ENCODE measurements at regions not wholly inside any gene's neighbourhood (a gene's known extent, or its start where the extent isn't known, plus 50 kb on each side); places are given as distances from the start of the nearest gene placed in this dataset.

- intact Hi-C loops (cut with DNase I) = no loop called here
- DNase-seq (ENCODE audit: low spot score) (no peak), ATAC-seq (no peak)
Observed at GRCh38 chr11:35868491-35868890, 75.4 kb upstream of the LDLRAD3 start.

- DNase-seq (ENCODE audit: low spot score) = no peak
- intact Hi-C loops (cut with DNase I) = no loop called here
- no peak for ATAC-seq
Observed at GRCh38 chr11:35873721-35874120, 70.1 kb upstream of the LDLRAD3 start.

- intact Hi-C loops (cut with DNase I) = no loop called here
- DNase-seq (ENCODE audit: low spot score) = no peak
- no peak for ATAC-seq
Observed at GRCh38 chr11:35874751-35875450, 69.0 kb upstream of the LDLRAD3 start.

GRCh38 chr11:35875466-35875865 lies 68.4 kb upstream of the LDLRAD3 start:
- no peak for DNase-seq (ENCODE audit: low spot score)
- ATAC-seq = no peak
- intact Hi-C loops (cut with DNase I) = no loop called here

- ATAC-seq (no peak), DNase-seq (ENCODE audit: low spot score) (no peak)
- intact Hi-C loops (cut with DNase I) = no loop called here
Observed at GRCh38 chr11:35876786-35877185, 67.1 kb upstream of the LDLRAD3 start.

GRCh38 chr11:35878741-35879140 lies 65.1 kb upstream of the LDLRAD3 start:
- DNase-seq (ENCODE audit: low spot score) (no peak), ATAC-seq (no peak)
- intact Hi-C loops (cut with DNase I) = no loop called here

- intact Hi-C loops (cut with DNase I) = no loop called here
- DNase-seq (ENCODE audit: low spot score) = no peak
- ATAC-seq = no peak
Observed at GRCh38 chr11:35879361-35879760, 64.5 kb upstream of the LDLRAD3 start.

GRCh38 chr11:35886759-35887158 lies 57.1 kb upstream of the LDLRAD3 start:
- intact Hi-C loops (cut with DNase I) = no loop called here
- no peak for DNase-seq (ENCODE audit: low spot score)
- no peak for ATAC-seq

- DNase-seq (ENCODE audit: low spot score) (no peak), ATAC-seq (no peak)
- intact Hi-C loops (cut with DNase I) = no loop called here
Observed at GRCh38 chr11:35887737-35888136, 56.1 kb upstream of the LDLRAD3 start.

GRCh38 chr11:35888961-35889360 lies 54.9 kb upstream of the LDLRAD3 start:
- no peak for DNase-seq (ENCODE audit: low spot score)
- no peak for ATAC-seq
- intact Hi-C loops (cut with DNase I) = no loop called here

GRCh38 chr11:35891096-35891495 lies 52.8 kb upstream of the LDLRAD3 start:
- intact Hi-C loops (cut with DNase I) = no loop called here
- ATAC-seq = no peak
- DNase-seq (ENCODE audit: low spot score) = no peak

GRCh38 chr11:35892166-35892565 lies 51.7 kb upstream of the LDLRAD3 start:
- ATAC-seq = no peak
- DNase-seq (ENCODE audit: low spot score) = no peak
- intact Hi-C loops (cut with DNase I) = no loop called here

GRCh38 chr11:35893796-35894475 lies 49.9 kb upstream of the LDLRAD3 start:
- intact Hi-C loops (cut with DNase I) = no loop called here
- DNase-seq (ENCODE audit: low spot score) = no peak
- peak; percentile 56 for ATAC-seq
